ENCODE measurements at regions not wholly inside any gene's neighbourhood (a gene's known extent, or its start where the extent isn't known, plus 50 kb on each side); places are given as distances from the start of the nearest gene placed in this dataset.

DNA sequence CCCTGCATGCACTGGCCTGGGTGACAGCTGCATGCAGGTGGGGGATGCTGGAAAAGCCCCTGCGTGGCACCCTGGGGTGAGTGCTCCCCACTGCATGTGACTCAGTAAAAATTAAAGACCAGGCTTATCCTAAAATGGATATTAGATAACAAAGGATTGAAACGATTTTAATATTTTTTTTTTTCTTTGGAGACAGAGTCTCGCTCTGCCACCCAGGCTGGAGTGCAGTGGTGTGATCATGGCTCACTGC lies 334.9 kb downstream of the C16orf95 start:
- no peaks in the 10 kb centered on the region for H3K9me3 ChIP-seq
- no peaks in the 10 kb centered on the region for H3K36me3 ChIP-seq
- H3K27me3 ChIP-seq (ENCODE audit: low read depth) = no peaks in the 10 kb centered on the region
- no peaks in the 10 kb centered on the region for H3K4me1 ChIP-seq
- TF ChIP-seq, protein P1, sequence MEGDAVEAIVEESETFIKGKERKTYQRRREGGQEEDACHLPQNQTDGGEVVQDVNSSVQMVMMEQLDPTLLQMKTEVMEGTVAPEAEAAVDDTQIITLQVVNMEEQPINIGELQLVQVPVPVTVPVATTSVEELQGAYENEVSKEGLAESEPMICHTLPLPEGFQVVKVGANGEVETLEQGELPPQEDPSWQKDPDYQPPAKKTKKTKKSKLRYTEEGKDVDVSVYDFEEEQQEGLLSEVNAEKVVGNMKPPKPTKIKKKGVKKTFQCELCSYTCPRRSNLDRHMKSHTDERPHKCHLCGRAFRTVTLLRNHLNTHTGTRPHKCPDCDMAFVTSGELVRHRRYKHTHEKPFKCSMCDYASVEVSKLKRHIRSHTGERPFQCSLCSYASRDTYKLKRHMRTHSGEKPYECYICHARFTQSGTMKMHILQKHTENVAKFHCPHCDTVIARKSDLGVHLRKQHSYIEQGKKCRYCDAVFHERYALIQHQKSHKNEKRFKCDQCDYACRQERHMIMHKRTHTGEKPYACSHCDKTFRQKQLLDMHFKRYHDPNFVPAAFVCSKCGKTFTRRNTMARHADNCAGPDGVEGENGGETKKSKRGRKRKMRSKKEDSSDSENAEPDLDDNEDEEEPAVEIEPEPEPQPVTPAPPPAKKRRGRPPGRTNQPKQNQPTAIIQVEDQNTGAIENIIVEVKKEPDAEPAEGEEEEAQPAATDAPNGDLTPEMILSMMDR (IDR thresholded peaks at IDR 0.05) = no peak
- no peak overlapping the region for H3K27ac ChIP-seq
- no peak for DNase-seq
- H3K4me3 ChIP-seq = no peak overlapping the region
- ATAC-seq = no peak
- intact Hi-C loops (cut with DNase I) = no loop called here

DNA sequence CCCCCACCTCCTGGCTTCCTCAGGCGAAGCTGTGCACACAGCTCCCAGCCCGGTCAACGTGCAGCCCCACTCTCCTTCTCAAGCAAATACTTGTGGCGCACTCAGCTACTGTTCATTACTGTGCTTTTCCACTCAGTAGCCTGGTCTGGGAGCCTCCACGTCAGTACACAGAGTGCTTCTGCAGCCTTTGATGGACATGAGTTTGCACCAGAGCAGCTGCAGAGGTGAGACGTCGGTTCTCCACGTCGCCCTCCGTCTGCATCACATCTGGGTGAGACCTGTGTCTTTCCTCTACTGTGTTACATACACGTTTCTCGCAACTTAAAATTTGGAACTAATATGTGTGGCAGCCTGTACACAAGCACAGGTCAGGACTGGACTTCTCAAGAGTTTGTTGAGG lies 334.3 kb downstream of the C16orf95 start:
- TF ChIP-seq, protein P1 (IDR thresholded peaks at IDR 0.05) = no peak
- intact Hi-C loops (cut with DNase I) = no loop called here

GRCh38 chr16:86983621-86984020 lies 333.6 kb downstream of the C16orf95 start:
- no peak for DNase-seq
- no peak for ATAC-seq

More for the DNA sequence above, 334.3 kb downstream of the C16orf95 start:
- no peaks in the 10 kb centered on the region for H3K36me3 ChIP-seq
- H3K27ac ChIP-seq = no peak overlapping the region
- H3K4me3 ChIP-seq = no peak overlapping the region
- ATAC-seq (no peak), DNase-seq (no peak)
- H3K9me3 ChIP-seq = no peaks in the 10 kb centered on the region
- H3K27me3 ChIP-seq (ENCODE audit: low read depth) = no peaks in the 10 kb centered on the region
- no peaks in the 10 kb centered on the region for H3K4me1 ChIP-seq

GRCh38 chr16:86984343-86984742 lies 332.8 kb downstream of the C16orf95 start:
- ATAC-seq (no peak), DNase-seq (no peak)
- no peak overlapping the region for H3K27ac ChIP-seq
- H3K27me3 ChIP-seq (ENCODE audit: low read depth) = peaks cover 14% of the 10 kb centered on the region
- TF ChIP-seq, protein P1 (IDR thresholded peaks at IDR 0.05) = no peak
- H3K36me3 ChIP-seq = no peaks in the 10 kb centered on the region
- no peaks in the 10 kb centered on the region for H3K9me3 ChIP-seq
- intact Hi-C loops (cut with DNase I) = no loop called here
- no peaks in the 10 kb centered on the region for H3K4me1 ChIP-seq
- no peak overlapping the region for H3K4me3 ChIP-seq

More at GRCh38 chr16:86983621-86984020, 333.6 kb downstream of the C16orf95 start:
- Histone ChIP-seq H3K27me3 (ENCODE audit: low read depth) (peaks cover 7% of the 10 kb centered on the region), H3K4me3 (no peak overlapping the region), H3K36me3 (no peaks in the 10 kb centered on the region), H3K9me3 (no peaks in the 10 kb centered on the region), H3K27ac (no peak overlapping the region), H3K4me1 (no peaks in the 10 kb centered on the region)
- intact Hi-C loops (cut with DNase I) = no loop called here
- TF ChIP-seq, protein P1 (IDR thresholded peaks at IDR 0.05) = no peak

DNA sequence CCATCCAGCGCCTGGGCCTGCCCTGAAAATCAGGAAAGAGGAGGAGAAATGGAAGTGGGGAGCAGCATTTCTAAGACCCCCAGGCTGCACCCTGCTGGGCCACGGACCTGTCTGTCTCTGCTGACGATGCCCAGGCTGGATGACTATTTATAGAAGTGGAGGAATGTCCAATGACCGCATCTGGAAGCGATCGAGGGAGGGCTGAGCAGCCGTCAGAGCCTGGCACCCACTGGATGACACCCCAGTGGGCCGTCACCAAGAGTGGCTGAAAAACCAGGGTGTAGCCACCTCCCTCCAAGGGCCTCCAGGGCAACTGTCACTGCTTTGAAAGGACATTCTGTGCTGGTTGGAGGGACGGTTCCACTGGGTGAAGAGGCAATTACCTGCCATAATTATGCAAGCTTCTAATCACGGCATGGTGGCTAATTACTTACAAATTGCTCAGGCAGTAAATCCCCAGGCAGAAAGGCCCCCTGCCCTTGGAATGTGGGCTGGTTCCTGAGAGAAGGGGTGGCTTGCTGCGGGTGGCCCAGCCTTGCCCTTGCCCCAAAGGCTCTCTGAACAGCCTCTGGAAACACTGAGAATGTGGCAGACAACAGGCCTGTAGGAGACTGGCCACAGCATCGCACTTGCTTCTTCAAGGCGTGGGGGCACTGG lies 332.1 kb downstream of the C16orf95 start:
- Histone ChIP-seq H3K9me3 (no peaks in the 10 kb centered on the region), H3K4me1 (no peaks in the 10 kb centered on the region), H3K36me3 (no peaks in the 10 kb centered on the region), H3K27me3 (ENCODE audit: low read depth) (peaks cover 16% of the 10 kb centered on the region), H3K4me3 (no peak overlapping the region), H3K27ac (no peak overlapping the region)
- intact Hi-C loops (cut with DNase I) = no loop called here
- DNase-seq = no peak
- ATAC-seq = no peak
- TF ChIP-seq, protein P1 (IDR thresholded peaks at IDR 0.05) = no peak

DNA sequence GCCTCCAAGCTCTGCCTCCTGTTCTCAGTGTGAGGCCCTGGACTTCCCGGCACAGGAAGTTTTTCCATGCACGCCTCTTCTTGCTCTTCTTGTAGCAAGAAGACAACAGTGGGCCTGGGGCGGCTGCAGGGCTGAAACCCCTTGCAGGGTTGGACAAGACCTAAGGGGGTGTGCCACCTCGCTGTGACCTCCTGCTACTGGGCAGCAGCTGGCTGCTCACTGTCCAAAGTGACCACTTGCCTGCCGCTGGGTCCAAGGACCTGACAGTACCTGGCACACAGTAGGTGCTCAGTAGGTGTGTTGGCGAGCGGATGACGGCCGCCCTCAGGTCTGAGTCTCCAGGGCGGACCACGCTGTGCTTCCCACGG lies 331.6 kb downstream of the C16orf95 start:
- ATAC-seq (no peak), DNase-seq (no peak)
- peaks cover 16% of the 10 kb centered on the region for H3K27me3 ChIP-seq (ENCODE audit: low read depth)
- TF ChIP-seq, protein P1 (IDR thresholded peaks at IDR 0.05) = no peak
- intact Hi-C loops (cut with DNase I) = no loop called here
- no peaks in the 10 kb centered on the region for H3K36me3 ChIP-seq
- H3K4me3 ChIP-seq = no peak overlapping the region
- H3K27ac ChIP-seq = no peak overlapping the region
- H3K4me1 ChIP-seq = no peaks in the 10 kb centered on the region
- no peaks in the 10 kb centered on the region for H3K9me3 ChIP-seq
